ENCODE measurements at regions not wholly inside any gene's neighbourhood (a gene's known extent, or its start where the extent isn't known, plus 50 kb on each side); places are given as distances from the start of the nearest gene placed in this dataset.

DNA sequence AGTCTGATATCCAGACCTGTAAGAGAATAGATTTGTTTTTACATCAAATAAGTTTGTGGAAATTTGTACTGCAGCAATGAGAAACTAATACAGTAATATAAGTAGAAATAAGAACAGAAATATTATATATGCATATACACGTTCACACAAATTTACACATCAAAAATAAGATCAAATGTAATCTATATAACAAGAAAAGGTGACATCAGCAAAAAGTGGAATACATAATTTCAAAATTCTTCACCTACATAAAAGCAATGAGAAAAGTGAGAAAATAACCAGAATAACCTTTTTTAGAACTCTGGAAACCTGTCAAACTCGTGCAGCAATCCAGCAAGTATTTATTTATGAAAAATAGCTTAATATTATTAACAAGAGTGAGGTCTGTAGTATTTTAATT lies 1124.6 kb upstream of the ATXN7L3B start:
- TF ChIP-seq ZNF274 (IDR thresholded peaks at IDR 0.05; ENCODE audit: low read depth, low read length) (no peak), YY1 (IDR thresholded peaks at IDR 0.05; ENCODE audit: insufficient read depth, insufficient read length) (no peak), SUZ12 (IDR thresholded peaks at IDR 0.05; ENCODE audit: extremely low read depth, insufficient read depth, insufficient read length) (no peak)
